H54 (cell line): ENCODE measurements at regions not wholly inside any gene's neighbourhood (a gene's known extent, or its start where the extent isn't known, plus 50 kb on each side); places are given as distances from the start of the nearest gene placed in this dataset.

Experiments used
- DNase-seq: peaks from one replicate; pipeline ENCODE4 v3.0.0; 2011; ENCODE audit warnings: low spot score, mixed read lengths; ENCODE audit not compliant: insufficient read length
- FAIRE-seq: peaks from 3 replicates; lab custom pipeline; 2011; peaks lifted over from hg19 to GRCh38; lab: Jason Lieb, UNC
- POLR2A ChIP-seq: IDR thresholded peaks from 2 replicates; pipeline ENCODE4 v1.6.1; 2011; ENCODE audit warnings: low read depth, mild to moderate bottlenecking, low read length

GRCh38 chr3:148083526-148084182 lies 614.0 kb upstream of the AGTR1 start:
- DNase-seq (no peak), FAIRE-seq (no peak)
- TF ChIP-seq POLR2A: no peak

DNA sequence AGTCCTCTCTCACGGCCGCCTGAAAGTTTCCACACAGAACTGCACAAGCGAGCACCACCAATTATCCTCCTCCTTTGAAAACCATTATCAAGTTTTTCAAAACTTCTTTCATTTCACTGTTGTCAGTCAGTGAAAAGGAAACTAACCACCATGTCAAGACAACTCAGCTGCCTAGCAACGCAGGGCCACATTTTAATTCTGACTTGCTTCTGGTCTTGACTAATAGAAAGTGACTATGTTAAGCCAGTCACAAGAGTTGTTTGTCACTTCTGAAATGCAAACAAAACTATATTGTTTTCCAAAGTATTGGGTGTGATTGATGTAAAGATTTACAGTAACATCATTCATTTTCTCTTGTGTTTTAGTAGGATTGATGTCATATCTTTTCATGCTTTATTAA lies 612.8 kb upstream of the AGTR1 start:
- no peak for TF ChIP-seq POLR2A
- no peak for FAIRE-seq
- no peak for DNase-seq

DNA sequence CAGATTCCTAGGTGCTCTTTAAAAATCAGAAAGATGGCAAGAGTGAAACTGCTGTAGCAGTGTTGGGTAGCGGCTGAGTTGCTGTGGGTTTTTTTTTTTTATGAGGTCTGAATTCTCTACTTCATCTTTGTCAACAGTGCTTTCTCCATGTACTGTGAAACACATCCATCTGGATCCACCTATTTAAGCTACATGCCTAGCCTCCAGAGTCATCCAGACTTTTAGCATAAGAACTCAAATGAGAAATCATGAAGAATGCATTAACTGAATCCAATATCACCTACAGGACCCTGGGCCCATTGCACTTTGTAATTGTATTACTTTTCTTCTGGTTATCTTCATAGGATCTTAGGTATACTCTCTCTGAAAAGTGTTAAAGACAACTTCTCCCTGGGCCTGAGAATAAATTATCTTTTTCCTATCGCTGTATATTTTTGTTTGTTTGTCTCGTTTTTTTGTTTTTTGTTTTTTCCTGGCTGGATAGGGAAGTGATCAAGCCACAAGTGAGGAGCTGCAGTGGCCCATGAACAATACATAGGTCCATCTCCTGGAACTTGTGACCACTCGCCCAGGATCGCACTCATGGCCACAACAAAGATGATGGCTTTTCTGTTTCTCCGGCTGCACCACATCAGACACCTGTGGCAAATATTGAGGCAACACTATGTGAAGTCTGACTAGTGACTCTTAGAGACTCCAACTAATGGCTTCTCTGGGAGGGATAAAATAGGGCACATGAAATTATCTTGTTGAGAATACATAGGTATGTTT lies 609.9 kb upstream of the AGTR1 start:
- no peak for DNase-seq
- TF ChIP-seq POLR2A: no peak

GRCh38 chr3:148089171-148089570 lies 608.5 kb upstream of the AGTR1 start:
- FAIRE-seq (no peak), DNase-seq (no peak)
- TF ChIP-seq POLR2A: no peak

More for the DNA sequence above, 609.9 kb upstream of the AGTR1 start:
- no peak for FAIRE-seq

DNA sequence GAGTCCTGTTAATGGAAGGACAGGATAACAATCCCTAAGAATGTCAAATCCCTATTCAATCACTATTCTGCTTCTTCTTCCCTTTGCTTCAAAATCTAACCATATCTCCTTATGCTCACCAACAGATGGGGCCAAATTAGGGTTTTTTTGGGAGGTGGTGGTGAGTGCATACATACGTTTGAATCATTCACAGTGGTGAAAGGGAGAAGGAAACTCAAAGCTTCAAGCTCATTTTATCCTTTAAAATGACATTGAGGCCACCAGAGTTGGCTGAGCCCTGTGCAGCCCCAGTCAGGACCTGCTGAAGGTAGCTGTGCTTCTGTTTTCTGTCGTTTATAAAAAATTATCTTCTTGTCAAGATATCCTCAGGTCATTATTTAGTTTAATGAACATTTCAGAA lies 607.5 kb upstream of the AGTR1 start:
- no peak for DNase-seq
- TF ChIP-seq POLR2A: no peak
- FAIRE-seq: no peak

- FAIRE-seq (no peak), DNase-seq (no peak)
These were observed 604.9 kb upstream of the AGTR1 start for GRCh38 chr3:148092624-148093347.

GRCh38 chr3:148093753-148094152 lies 604.0 kb upstream of the AGTR1 start:
- no peak for DNase-seq
- FAIRE-seq: no peak
- no peak for TF ChIP-seq POLR2A

More at GRCh38 chr3:148092624-148093347, 604.9 kb upstream of the AGTR1 start:
- no peak for TF ChIP-seq POLR2A

- DNase-seq: no peak
- FAIRE-seq: no peak
- TF ChIP-seq POLR2A: no peak
These were observed 601.7 kb upstream of the AGTR1 start for GRCh38 chr3:148095962-148096361.

DNA sequence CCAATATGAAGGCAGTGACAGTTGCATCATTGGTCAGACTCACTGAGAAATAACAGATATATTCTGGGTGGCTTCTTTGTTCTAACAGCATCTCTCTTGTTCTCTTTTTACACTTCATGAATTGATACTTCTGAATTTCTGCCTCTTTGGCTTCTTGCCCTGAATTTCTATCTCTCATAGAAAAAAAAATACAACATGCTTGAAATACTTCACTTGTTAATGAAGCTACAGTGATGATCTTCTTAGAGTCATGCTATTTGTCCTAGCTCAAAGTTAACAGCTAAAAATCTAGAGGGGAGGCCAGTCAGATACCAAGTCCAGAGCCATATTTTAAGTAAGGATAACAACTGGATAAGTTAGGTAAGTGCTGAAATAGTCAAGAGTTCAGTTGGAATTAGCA lies 597.2 kb upstream of the AGTR1 start:
- FAIRE-seq (no peak), DNase-seq (no peak)
- TF ChIP-seq POLR2A: no peak

GRCh38 chr3:148101061-148101460 lies 596.6 kb upstream of the AGTR1 start:
- FAIRE-seq (peak; percentile 83), DNase-seq (no peak)
- no peak for TF ChIP-seq POLR2A

DNA sequence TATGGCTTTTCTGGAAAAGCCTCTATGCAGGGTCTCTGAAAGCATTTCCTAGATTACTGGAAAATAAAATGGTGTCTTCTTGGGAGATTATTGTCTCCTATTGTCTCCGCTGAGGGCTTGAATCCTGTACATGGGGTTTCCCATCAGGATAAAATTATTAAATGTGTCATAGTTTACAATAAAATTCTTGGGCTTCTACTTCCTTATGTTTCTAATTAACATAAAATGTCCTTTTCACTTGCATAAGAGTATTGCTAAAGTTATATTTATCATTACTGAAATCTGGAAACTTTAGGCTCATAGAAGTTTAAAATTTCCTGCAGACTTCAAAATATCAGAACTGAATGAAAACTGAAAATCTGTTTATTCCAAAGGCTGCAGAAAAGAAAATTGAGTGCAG lies 595.5 kb upstream of the AGTR1 start:
- DNase-seq (no peak), FAIRE-seq (no peak)
- no peak for TF ChIP-seq POLR2A

- TF ChIP-seq POLR2A: no peak
- FAIRE-seq (no peak), DNase-seq (no peak)
These were observed 591.6 kb upstream of the AGTR1 start for GRCh38 chr3:148106062-148106461.

GRCh38 chr3:148126956-148127355 lies 570.7 kb upstream of the AGTR1 start:
- TF ChIP-seq POLR2A: no peak
- FAIRE-seq (no peak), DNase-seq (no peak)

DNA sequence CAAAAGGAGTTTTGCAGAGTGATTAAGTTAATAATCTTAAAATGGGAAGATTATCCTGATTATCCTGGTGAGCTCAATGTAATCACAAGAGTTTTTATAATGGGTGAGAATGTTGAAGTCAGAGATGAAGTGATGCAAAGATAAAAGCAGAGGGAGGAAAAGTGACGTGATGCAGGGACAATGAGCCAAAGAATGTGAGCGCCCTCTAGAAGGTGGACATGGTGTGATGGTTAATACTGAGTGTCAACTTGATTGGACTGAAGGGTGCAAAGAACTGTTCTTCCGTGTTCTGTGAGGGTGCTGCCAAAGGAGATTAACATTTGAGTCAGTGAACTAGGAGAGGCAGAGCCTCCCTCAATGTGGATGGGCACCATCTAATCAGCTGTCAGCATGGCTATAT lies 569.6 kb upstream of the AGTR1 start:
- no peak for DNase-seq
- no peak for FAIRE-seq
- TF ChIP-seq POLR2A: no peak
